AG09319 (cell line): ENCODE measurements at regions not wholly inside any gene's neighbourhood (a gene's known extent, or its start where the extent isn't known, plus 50 kb on each side); places are given as distances from the start of the nearest gene placed in this dataset.

Experiments
- DNase-seq: peaks from one replicate; pipeline ENCODE4 v3.0.0-alpha.2; 2010; ENCODE audit warnings: low read depth; ENCODE audit errors: extremely low read depth
- CTCF ChIP-seq: IDR thresholded peaks from 2 replicates; pipeline ENCODE4 v1.5.1; 2011; ENCODE audit warnings: low read depth, mild to moderate bottlenecking, inconsistent platforms, low read length, moderate library complexity

GRCh38 chr2:121101093-121101715, 183.8 kb downstream of the TFCP2L1 start:
- TF ChIP-seq CTCF: no peak
- DNase-seq: no peak

- TF ChIP-seq CTCF: no peak
These were observed 182.1 kb downstream of the TFCP2L1 start for GRCh38 chr2:121102941-121103340.

GRCh38 chr2:121103960-121104359, 181.0 kb downstream of the TFCP2L1 start:
- DNase-seq: no peak
- no peak for TF ChIP-seq CTCF

More at GRCh38 chr2:121102941-121103340, 182.1 kb downstream of the TFCP2L1 start:
- no peak for DNase-seq

DNA sequence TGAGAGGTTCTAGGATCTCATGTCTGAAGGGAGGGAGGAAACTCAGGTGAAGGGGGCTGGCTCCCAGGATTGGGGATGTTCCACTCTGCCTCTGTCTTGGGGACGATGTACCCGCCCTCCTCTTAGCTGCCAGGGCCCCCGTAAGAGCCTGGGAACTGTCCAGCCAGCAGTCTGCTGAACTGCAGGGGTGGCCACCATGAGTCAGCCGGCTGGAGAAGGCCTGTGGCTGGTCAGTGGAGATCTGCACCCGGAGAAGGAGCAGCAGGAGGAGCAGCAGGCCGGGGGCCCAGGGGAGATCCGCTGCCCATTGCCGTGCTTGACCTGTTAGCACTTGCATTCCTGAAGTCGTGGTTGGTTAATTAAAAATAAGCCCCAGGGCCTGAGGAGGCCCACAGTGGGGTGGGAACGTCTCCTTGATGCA, 180.3 kb downstream of the TFCP2L1 start:
- no peak for TF ChIP-seq CTCF
- no peak for DNase-seq

- DNase-seq: no peak
- no peak for TF ChIP-seq CTCF
These were observed 174.1 kb downstream of the TFCP2L1 start for GRCh38 chr2:121110924-121111323.

DNA sequence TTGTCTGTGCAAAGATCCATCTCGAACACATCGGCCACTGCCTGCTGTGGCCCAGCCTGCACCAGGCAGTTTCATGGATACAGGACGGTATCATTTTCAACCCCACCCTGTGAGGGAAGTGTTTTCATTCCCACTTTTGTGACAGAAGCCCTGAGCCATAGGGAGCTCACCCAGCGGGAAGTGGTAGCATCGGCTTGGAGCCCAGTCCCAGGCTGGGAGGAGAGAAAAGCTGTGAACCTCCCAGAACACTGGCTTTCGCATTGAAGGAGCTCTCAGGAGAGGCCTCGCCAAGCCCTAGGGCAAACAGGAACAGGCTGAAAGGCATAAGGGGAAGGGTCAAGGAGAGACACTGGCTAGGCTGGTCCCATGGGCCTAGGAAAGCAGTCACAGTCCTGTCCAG, 166.1 kb downstream of the TFCP2L1 start:
- TF ChIP-seq CTCF: no peak
- DNase-seq: no peak

DNA sequence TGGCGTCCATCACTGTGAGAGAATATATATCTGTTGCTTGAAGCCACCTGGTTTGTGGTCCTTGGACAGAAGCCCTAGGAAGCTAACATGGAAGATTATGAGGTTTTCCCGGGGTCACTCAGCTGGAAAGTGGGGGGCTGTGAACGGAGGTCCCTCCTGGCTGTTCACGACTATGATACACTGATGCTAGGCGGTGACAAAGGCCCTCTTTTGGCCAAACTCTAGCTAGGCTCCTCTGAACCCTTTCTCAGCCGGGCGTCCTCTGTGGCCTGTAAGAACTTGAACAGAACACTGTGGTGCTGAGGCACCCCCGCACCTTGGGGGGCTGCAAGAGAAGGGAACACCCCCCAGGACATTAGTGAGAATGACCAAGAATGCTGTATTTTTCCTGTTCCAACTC, 164.6 kb downstream of the TFCP2L1 start:
- no peak for DNase-seq
- TF ChIP-seq CTCF: no peak
